ENCODE measurements at regions not wholly inside any gene's neighbourhood (a gene's known extent, or its start where the extent isn't known, plus 50 kb on each side); places are given as distances from the start of the nearest gene placed in this dataset.

- no peaks in the 10 kb centered on the region for H3K4me1 ChIP-seq (ENCODE audit: insufficient read depth, low read length)
- no peaks in the 10 kb centered on the region for H3K36me3 ChIP-seq (ENCODE audit: insufficient read depth, low read length)
- H3K9me3 ChIP-seq (ENCODE audit: control insufficient read depth, insufficient read depth, low read length), result no peaks in the 10 kb centered on the region
- H3K9ac ChIP-seq (ENCODE audit: low read depth, low read length), result no peak overlapping the region
These were observed 1172.8 kb upstream of the TENM4 start for GRCh38 chr11:80613655-80614054.

- no peaks in the 10 kb centered on the region; the same call in 1 of the 2 replicates for H3K4me1 ChIP-seq (ENCODE audit: insufficient read depth, low read length)
- H3K9me3 ChIP-seq (ENCODE audit: control insufficient read depth, insufficient read depth, low read length), result no peaks in the 10 kb centered on the region
- no peaks in the 10 kb centered on the region for H3K36me3 ChIP-seq (ENCODE audit: insufficient read depth, low read length)
- no peak overlapping the region for H3K9ac ChIP-seq (ENCODE audit: low read depth, low read length)
These were observed 1169.7 kb upstream of the TENM4 start for GRCh38 chr11:80610516-80610915.

- H3K4me1 ChIP-seq (ENCODE audit: insufficient read depth, low read length), result no peaks in the 10 kb centered on the region; the same call in 1 of the 2 replicates
- no peak overlapping the region for H3K9ac ChIP-seq (ENCODE audit: low read depth, low read length)
- no peaks in the 10 kb centered on the region for H3K9me3 ChIP-seq (ENCODE audit: control insufficient read depth, insufficient read depth, low read length)
- no peaks in the 10 kb centered on the region for H3K36me3 ChIP-seq (ENCODE audit: insufficient read depth, low read length)
These were observed 1162.6 kb upstream of the TENM4 start for GRCh38 chr11:80603472-80603871.

GRCh38 chr11:80598905-80599304 is 1158.1 kb upstream of the TENM4 start:
- peaks cover 4% of the 10 kb centered on the region for H3K4me1 ChIP-seq (ENCODE audit: insufficient read depth, low read length)
- H3K36me3 ChIP-seq (ENCODE audit: insufficient read depth, low read length), result no peaks in the 10 kb centered on the region
- H3K9me3 ChIP-seq (ENCODE audit: control insufficient read depth, insufficient read depth, low read length), result no peaks in the 10 kb centered on the region
- no peak overlapping the region for H3K9ac ChIP-seq (ENCODE audit: low read depth, low read length)

- Histone ChIP-seq H3K9ac (ENCODE audit: low read depth, low read length) (no peak overlapping the region), H3K36me3 (ENCODE audit: insufficient read depth, low read length) (no peaks in the 10 kb centered on the region), H3K4me1 (ENCODE audit: insufficient read depth, low read length) (peaks cover 13% of the 10 kb centered on the region), H3K9me3 (ENCODE audit: control insufficient read depth, insufficient read depth, low read length) (no peaks in the 10 kb centered on the region)
These were observed 1155.5 kb upstream of the TENM4 start for GRCh38 chr11:80596291-80596810.

- no peaks in the 10 kb centered on the region for H3K36me3 ChIP-seq (ENCODE audit: insufficient read depth, low read length)
- no peaks in the 10 kb centered on the region for H3K9me3 ChIP-seq (ENCODE audit: control insufficient read depth, insufficient read depth, low read length)
- no peak overlapping the region for H3K9ac ChIP-seq (ENCODE audit: low read depth, low read length)
- H3K4me1 ChIP-seq (ENCODE audit: insufficient read depth, low read length), result peaks cover 13% of the 10 kb centered on the region
These were observed 1154.2 kb upstream of the TENM4 start for GRCh38 chr11:80595011-80595410.

GRCh38 chr11:80593648-80594374 is 1153.0 kb upstream of the TENM4 start:
- no peaks in the 10 kb centered on the region for H3K36me3 ChIP-seq (ENCODE audit: insufficient read depth, low read length)
- no peaks in the 10 kb centered on the region for H3K9me3 ChIP-seq (ENCODE audit: control insufficient read depth, insufficient read depth, low read length)

GRCh38 chr11:80592546-80592945 is 1151.7 kb upstream of the TENM4 start:
- no peak overlapping the region for H3K9ac ChIP-seq (ENCODE audit: low read depth, low read length)
- no peaks in the 10 kb centered on the region for H3K9me3 ChIP-seq (ENCODE audit: control insufficient read depth, insufficient read depth, low read length)
- no peaks in the 10 kb centered on the region for H3K36me3 ChIP-seq (ENCODE audit: insufficient read depth, low read length)
- peaks cover 13% of the 10 kb centered on the region for H3K4me1 ChIP-seq (ENCODE audit: insufficient read depth, low read length)

More at GRCh38 chr11:80593648-80594374, 1153.0 kb upstream of the TENM4 start:
- H3K9ac ChIP-seq (ENCODE audit: low read depth, low read length), result no peak overlapping the region
- peaks cover 13% of the 10 kb centered on the region for H3K4me1 ChIP-seq (ENCODE audit: insufficient read depth, low read length)

GRCh38 chr11:80587906-80588305 is 1147.1 kb upstream of the TENM4 start:
- H3K36me3 ChIP-seq (ENCODE audit: insufficient read depth, low read length), result no peaks in the 10 kb centered on the region
- H3K4me1 ChIP-seq (ENCODE audit: insufficient read depth, low read length), result 0 out of 2 replicates have a peak, but pooled peaks cover 3% of the 10 kb centered on the region
- H3K9me3 ChIP-seq (ENCODE audit: control insufficient read depth, insufficient read depth, low read length), result no peaks in the 10 kb centered on the region
- no peak overlapping the region for H3K9ac ChIP-seq (ENCODE audit: low read depth, low read length)

GRCh38 chr11:80586464-80586863 is 1145.6 kb upstream of the TENM4 start:
- Histone ChIP-seq H3K36me3 (ENCODE audit: insufficient read depth, low read length) (no peaks in the 10 kb centered on the region), H3K9ac (ENCODE audit: low read depth, low read length) (no peak overlapping the region), H3K4me1 (ENCODE audit: insufficient read depth, low read length) (0 out of 2 replicates have a peak, but pooled peaks cover 3% of the 10 kb centered on the region), H3K9me3 (ENCODE audit: control insufficient read depth, insufficient read depth, low read length) (no peaks in the 10 kb centered on the region)

GRCh38 chr11:80584661-80585060 is 1143.8 kb upstream of the TENM4 start:
- Histone ChIP-seq H3K9ac (ENCODE audit: low read depth, low read length) (no peak overlapping the region), H3K9me3 (ENCODE audit: control insufficient read depth, insufficient read depth, low read length) (no peaks in the 10 kb centered on the region), H3K4me1 (ENCODE audit: insufficient read depth, low read length) (0 out of 2 replicates have a peak, but pooled peaks cover 3% of the 10 kb centered on the region), H3K36me3 (ENCODE audit: insufficient read depth, low read length) (no peaks in the 10 kb centered on the region)

- Histone ChIP-seq H3K36me3 (ENCODE audit: insufficient read depth, low read length) (no peaks in the 10 kb centered on the region), H3K9ac (ENCODE audit: low read depth, low read length) (no peak overlapping the region), H3K4me1 (ENCODE audit: insufficient read depth, low read length) (no peaks in the 10 kb centered on the region), H3K9me3 (ENCODE audit: control insufficient read depth, insufficient read depth, low read length) (no peaks in the 10 kb centered on the region; the same call in 1 of the 2 replicates)
These were observed 1129.0 kb upstream of the TENM4 start for GRCh38 chr11:80569832-80570231.

- no peak overlapping the region for H3K9ac ChIP-seq (ENCODE audit: low read depth, low read length)
- no peaks in the 10 kb centered on the region for H3K36me3 ChIP-seq (ENCODE audit: insufficient read depth, low read length)
- no peaks in the 10 kb centered on the region for H3K4me1 ChIP-seq (ENCODE audit: insufficient read depth, low read length)
- no peaks in the 10 kb centered on the region for H3K9me3 ChIP-seq (ENCODE audit: control insufficient read depth, insufficient read depth, low read length)
These were observed 1124.4 kb upstream of the TENM4 start for GRCh38 chr11:80565231-80565630.

GRCh38 chr11:80562523-80563125 is 1121.8 kb upstream of the TENM4 start:
- no peak overlapping the region for H3K9ac ChIP-seq (ENCODE audit: low read depth, low read length)
- H3K9me3 ChIP-seq (ENCODE audit: control insufficient read depth, insufficient read depth, low read length), result no peaks in the 10 kb centered on the region
- no peaks in the 10 kb centered on the region for H3K4me1 ChIP-seq (ENCODE audit: insufficient read depth, low read length)
- no peaks in the 10 kb centered on the region for H3K36me3 ChIP-seq (ENCODE audit: insufficient read depth, low read length)

- Histone ChIP-seq H3K4me1 (ENCODE audit: insufficient read depth, low read length) (no peaks in the 10 kb centered on the region), H3K9me3 (ENCODE audit: control insufficient read depth, insufficient read depth, low read length) (no peaks in the 10 kb centered on the region), H3K9ac (ENCODE audit: low read depth, low read length) (no peak overlapping the region), H3K36me3 (ENCODE audit: insufficient read depth, low read length) (no peaks in the 10 kb centered on the region)
These were observed 1119.1 kb upstream of the TENM4 start for GRCh38 chr11:80559942-80560341.

All from ES-I3 (cell line).